Gastroesophageal sphincter (tissue), 3 donors: ENCODE measurements at regions not wholly inside any gene's neighbourhood (a gene's known extent, or its start where the extent isn't known, plus 50 kb on each side); places are given as distances from the start of the nearest gene placed in this dataset.

Experiments used
- CTCF ChIP-seq, 4 experiments: fragments of 200-600 bp in 2 of 4; fragments of 450-650 bp in 2 of 4; sonication (generic) in 1 of 4; IDR thresholded peaks; one replicate each; pipeline ENCODE4 v1.5.1; 2017 to 2019; ENCODE audit warnings: antibody characterized with exemption in 4 of 4, mild to moderate bottlenecking in 2 of 4, moderate library complexity in 2 of 4
- EP300 ChIP-seq: sonication (generic); formaldehyde crosslinking; IDR thresholded peaks from one replicate; pipeline ENCODE4 v1.6.1; 2017; ENCODE audit warnings: antibody characterized with exemption, mild to moderate bottlenecking
- POLR2A ChIP-seq, 2 donors: fragments of 450-650 bp; IDR thresholded peaks; one replicate each; pipeline ENCODE4 v1.6.1; 2017; ENCODE audit warnings: antibody characterized with exemption in 2 of 2, mild to moderate bottlenecking in 2 of 2, moderate library complexity in 1 of 2
- POLR2AphosphoS5 ChIP-seq: sonication (generic); formaldehyde crosslinking; IDR thresholded peaks from one replicate; pipeline ENCODE4 v1.6.1; 2017; ENCODE audit warnings: antibody characterized with exemption

GRCh38 chr1:61534847-61535246 lies 190.1 kb downstream of the TM2D1 start:
- TF ChIP-seq CTCF (IDR thresholded peaks at IDR 0.05) (no peak), POLR2A (IDR thresholded peaks at IDR 0.05) (no peak), POLR2AphosphoS5 (no peak), EP300 (no peak)
